Left lung (tissue), 4 donors: ENCODE measurements at regions not wholly inside any gene's neighbourhood (a gene's known extent, or its start where the extent isn't known, plus 50 kb on each side); places are given as distances from the start of the nearest gene placed in this dataset.
"Not testable (repeated sequence)": the region's sequence is repeated elsewhere in the genome, so short reads cannot be mapped to it uniquely, and the experiment has no call there.

Source experiments
- ATAC-seq: fragments of 200-7000 bp; cut with Tn5 transposase; one replicate; pipeline ENCODE4 v1.9.1; 2020; ENCODE audit warnings: moderate library complexity
- DNase-seq, 4 donors: peaks; one replicate each; pipeline ENCODE4 v3.0.0-alpha.2; 2013 to 2020
- H3K27ac ChIP-seq, 2 donors: fragments of 200-600 bp; sonication (generic) in 1 of 2; one replicate each; pipeline versions ENCODE4 v1.5.0 to v1.8.0; 2020 to 2021
- H3K27me3 ChIP-seq, 2 donors: fragments of 200-600 bp; sonication (generic) in 1 of 2; one replicate each; pipeline versions ENCODE4 v1.5.0 to v1.8.0; 2020 to 2021
- H3K36me3 ChIP-seq, 2 donors: fragments of 200-600 bp; sonication (generic) in 1 of 2; one replicate each; pipeline versions ENCODE4 v1.5.0 to v1.8.0; 2020 to 2021
- H3K4me1 ChIP-seq, 2 donors: fragments of 200-600 bp; one replicate each; pipeline ENCODE4 v1.8.0; 2021
- H3K4me3 ChIP-seq, 2 donors: fragments of 200-600 bp; sonication (generic) in 1 of 2; one replicate each; pipeline versions ENCODE4 v1.5.0 to v1.8.0; 2020 to 2021; ENCODE audit warnings: mild to moderate bottlenecking in 1 of 2
- H3K9me3 ChIP-seq, 2 donors: fragments of 200-600 bp; sonication (generic) in 1 of 2; one replicate each; pipeline versions ENCODE4 v1.5.0 to v1.8.0; 2020 to 2021
- intact Hi-C, 2 donors: fragments of 100-400 bp; cut with DNase I; formaldehyde crosslinking; loops; one replicate each; pipeline versions ENCODE4 v1.11.2 to v1.14.2; 2022
- donor health status: DM: no; HTN: yes; CAD: no.
- donor health status: DM: no; HTN: no; CAD: no.

GRCh38 chr21:9036966-9037587 is 1484.3 kb upstream of the TPTE start:
- intact Hi-C loops, H3K4me3 ChIP-seq, H3K27ac ChIP-seq, H3K27me3 ChIP-seq, DNase-seq, ATAC-seq, H3K36me3 ChIP-seq, H3K4me1 ChIP-seq: not testable (repeated sequence)
- H3K9me3 ChIP-seq = peaks cover 0 to 37% of the 10 kb centered on the region in 2 donors

DNA sequence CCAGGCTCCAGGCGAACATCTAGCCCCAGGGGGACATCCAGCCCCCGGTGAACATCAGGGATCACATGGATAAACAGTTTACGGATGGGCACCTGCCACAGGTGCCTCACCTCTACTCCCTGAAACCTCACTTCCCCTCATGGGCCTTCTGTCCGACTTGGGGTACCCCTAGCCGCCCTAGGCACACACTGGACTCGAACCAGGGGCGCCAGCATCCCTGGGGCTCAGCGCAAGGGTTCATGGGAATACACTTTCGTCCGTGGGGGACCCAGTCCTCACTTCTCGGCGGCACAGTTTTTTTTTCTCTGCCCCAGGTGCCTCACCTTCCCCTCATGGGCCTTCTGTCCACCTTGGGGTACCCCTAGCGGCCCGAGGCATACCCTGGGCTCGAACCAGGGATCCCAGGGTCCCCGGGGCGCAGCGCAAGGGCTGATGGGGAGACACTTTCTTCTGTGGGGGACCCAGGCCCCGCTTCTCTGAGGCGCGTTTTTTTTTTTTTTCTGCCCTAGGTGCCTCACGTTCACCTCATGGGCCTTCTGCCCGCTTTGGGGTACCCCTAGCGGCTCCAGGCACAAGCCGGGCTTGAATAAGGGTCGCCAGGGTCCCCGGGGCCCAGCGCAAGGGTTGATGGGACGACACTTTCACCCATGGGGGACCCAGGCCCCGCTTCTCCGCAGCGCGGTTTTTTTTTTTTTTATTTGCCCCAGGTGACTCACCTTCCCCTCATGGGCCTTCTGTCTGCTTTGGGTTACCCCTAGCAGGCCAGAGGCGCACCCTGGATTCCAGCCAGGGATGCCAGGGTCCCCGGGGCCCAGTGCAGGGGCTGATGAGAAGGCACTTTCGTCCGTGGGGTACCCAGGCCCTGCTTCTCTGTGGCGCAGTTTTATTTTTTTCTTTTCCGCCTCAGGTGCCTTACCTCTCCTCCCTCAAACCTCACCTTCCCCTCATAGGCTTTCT is 1483.5 kb upstream of the TPTE start:
- intact Hi-C loops, H3K4me1 ChIP-seq, H3K27me3 ChIP-seq, H3K27ac ChIP-seq, ATAC-seq, H3K4me3 ChIP-seq, H3K36me3 ChIP-seq: not testable (repeated sequence)
- peak in 1 of 4 donors; percentile 67 for DNase-seq
- H3K9me3 ChIP-seq = peaks cover 0 to 37% of the 10 kb centered on the region in 2 donors

- intact Hi-C loops, H3K4me3 ChIP-seq, H3K27me3 ChIP-seq, H3K36me3 ChIP-seq, ATAC-seq, H3K4me1 ChIP-seq, H3K27ac ChIP-seq: not testable (repeated sequence)
- DNase-seq = peak in 1 of 4 donors; percentile 80
- H3K9me3 ChIP-seq = peaks cover 0 to 32% of the 10 kb centered on the region in 2 donors
Measured at GRCh38 chr21:9039520-9040365, 1481.6 kb upstream of the TPTE start.

- ATAC-seq, H3K4me1 ChIP-seq, intact Hi-C loops, H3K36me3 ChIP-seq, H3K4me3 ChIP-seq, H3K27me3 ChIP-seq, H3K27ac ChIP-seq: not testable (repeated sequence)
- DNase-seq = peak in 1 of 4 donors; percentile 62
- H3K9me3 ChIP-seq = peaks cover 0 to 32% of the 10 kb centered on the region in 2 donors
Measured at GRCh38 chr21:9040406-9040805, 1481.0 kb upstream of the TPTE start.

DNA sequence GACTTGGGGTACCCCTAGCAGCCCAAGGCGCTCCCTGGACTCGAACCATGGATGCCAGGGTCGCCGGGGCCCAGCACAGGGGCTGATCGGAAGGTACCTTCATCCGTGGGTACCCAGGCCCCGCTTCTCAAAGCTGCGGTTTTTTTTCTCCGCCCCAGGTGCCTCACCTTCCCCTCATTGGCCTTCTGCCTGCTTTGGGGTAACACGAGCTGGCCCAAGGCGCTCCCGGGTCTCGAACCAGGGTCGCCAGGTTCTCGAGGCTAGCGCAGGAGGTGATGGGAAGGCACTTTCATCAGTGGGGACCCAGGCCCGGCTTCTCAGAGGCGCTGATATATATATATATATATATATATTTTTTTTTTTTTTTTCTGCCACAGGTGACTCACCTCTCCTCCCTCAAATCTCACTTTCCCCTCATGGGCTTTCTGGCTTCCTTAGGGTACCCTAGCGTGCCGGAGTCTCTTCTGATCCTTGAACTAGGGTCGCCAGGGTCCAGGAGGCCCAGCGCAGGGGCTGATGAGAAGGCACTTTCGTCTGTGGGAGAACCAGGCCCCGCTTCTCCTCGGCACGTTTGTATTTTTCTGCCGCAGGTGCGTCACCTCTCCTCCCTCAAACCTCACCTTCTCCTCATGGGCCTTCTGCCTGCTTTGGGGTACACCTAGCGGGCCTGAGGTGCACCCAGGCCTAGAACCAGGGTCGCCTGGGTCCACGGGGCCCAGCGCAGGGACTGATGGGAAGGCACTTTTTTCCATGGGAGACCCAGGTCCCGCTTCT is 1480.0 kb upstream of the TPTE start:
- H3K27me3 ChIP-seq, intact Hi-C loops, H3K36me3 ChIP-seq, H3K4me1 ChIP-seq, H3K4me3 ChIP-seq, ATAC-seq, H3K27ac ChIP-seq: not testable (repeated sequence)
- H3K9me3 ChIP-seq = peaks cover 0 to 32% of the 10 kb centered on the region in 2 donors
- DNase-seq = peak in 1 of 4 donors; percentile 77

GRCh38 chr21:9043089-9043488 is 1478.3 kb upstream of the TPTE start:
- ATAC-seq, H3K4me3 ChIP-seq: not testable (repeated sequence)
- H3K9me3 ChIP-seq = peaks cover 0 to 25% of the 10 kb centered on the region in 2 donors

GRCh38 chr21:9046870-9047269 is 1474.5 kb upstream of the TPTE start:
- H3K27ac ChIP-seq, intact Hi-C loops, H3K27me3 ChIP-seq, H3K36me3 ChIP-seq, H3K9me3 ChIP-seq, H3K4me1 ChIP-seq, H3K4me3 ChIP-seq, ATAC-seq, DNase-seq: not testable (repeated sequence)

More at GRCh38 chr21:9043089-9043488, 1478.3 kb upstream of the TPTE start:
- H3K27me3 ChIP-seq, intact Hi-C loops, H3K36me3 ChIP-seq, H3K4me1 ChIP-seq, H3K27ac ChIP-seq: not testable (repeated sequence)
- peak in 1 of 4 donors; percentile 82 for DNase-seq

- DNase-seq, H3K36me3 ChIP-seq, ATAC-seq, H3K4me1 ChIP-seq, H3K27me3 ChIP-seq, H3K9me3 ChIP-seq, H3K27ac ChIP-seq, intact Hi-C loops, H3K4me3 ChIP-seq: not testable (repeated sequence)
Measured at GRCh38 chr21:9067515-9067914, 1453.9 kb upstream of the TPTE start.

- DNase-seq, H3K36me3 ChIP-seq, H3K27me3 ChIP-seq, H3K9me3 ChIP-seq, H3K4me1 ChIP-seq, ATAC-seq, intact Hi-C loops, H3K4me3 ChIP-seq, H3K27ac ChIP-seq: not testable (repeated sequence)
Measured at GRCh38 chr21:9068622-9069021, 1452.8 kb upstream of the TPTE start.
